NB4 (cell line): ENCODE measurements at regions not wholly inside any gene's neighbourhood (a gene's known extent, or its start where the extent isn't known, plus 50 kb on each side); places are given as distances from the start of the nearest gene placed in this dataset.
"Not testable (repeated sequence)": the region's sequence is repeated elsewhere in the genome, so short reads cannot be mapped to it uniquely, and the experiment has no call there.

Experiments used
- DNase-seq: peaks from one replicate; pipeline ENCODE4 v3.0.0; 2010; ENCODE audit warnings: low read depth
- H3K4me3 ChIP-seq: one replicate; pipeline ENCODE4 v1.5.1; 2011; ENCODE audit warnings: mild to moderate bottlenecking, low read depth, low read length, moderate library complexity
- MYC ChIP-seq: IDR thresholded peaks from 2 replicates; pipeline ENCODE4 v1.6.1; 2011; ENCODE audit warnings: low read depth, low read length
- POLR2A ChIP-seq: IDR thresholded peaks from 2 replicates; pipeline ENCODE4 v1.6.1; 2011; ENCODE audit warnings: mild to moderate bottlenecking; ENCODE audit not compliant: insufficient read length; ENCODE audit errors: extremely low read depth
- TF ChIP-seq, protein P1 (sequence below): IDR thresholded peaks from 2 replicates; pipeline ENCODE4 v1.6.1; 2011; ENCODE audit warnings: low read depth, low read length
- TF ChIP-seq, protein P2 (sequence below): IDR thresholded peaks from one replicate; pipeline ENCODE4 v1.5.1; 2012; ENCODE audit warnings: low read depth, low read length

DNA sequence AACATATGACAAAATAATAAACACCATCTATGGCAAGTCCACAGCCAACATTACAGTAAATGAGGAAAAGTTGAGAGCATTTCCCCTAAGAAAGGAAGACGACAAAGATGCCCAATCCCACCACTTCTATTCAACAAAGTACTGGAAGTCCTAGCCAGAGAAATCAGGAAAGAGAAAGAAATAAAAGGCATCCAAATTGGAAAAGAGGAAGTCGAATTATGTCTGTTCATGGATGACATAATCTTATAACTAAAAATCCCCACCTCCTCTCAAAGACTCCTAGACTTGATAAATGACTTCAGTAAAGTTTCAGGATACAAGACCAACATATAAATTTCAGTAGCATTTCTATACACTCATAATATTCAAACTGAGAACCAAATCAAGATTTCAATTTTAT lies 288.5 kb upstream of the POT1 start:
- TF ChIP-seq, protein P1, sequence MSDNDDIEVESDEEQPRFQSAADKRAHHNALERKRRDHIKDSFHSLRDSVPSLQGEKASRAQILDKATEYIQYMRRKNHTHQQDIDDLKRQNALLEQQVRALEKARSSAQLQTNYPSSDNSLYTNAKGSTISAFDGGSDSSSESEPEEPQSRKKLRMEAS, result no peak
- TF ChIP-seq MYC (no peak), POLR2A (no peak)
- TF ChIP-seq, protein P2, sequence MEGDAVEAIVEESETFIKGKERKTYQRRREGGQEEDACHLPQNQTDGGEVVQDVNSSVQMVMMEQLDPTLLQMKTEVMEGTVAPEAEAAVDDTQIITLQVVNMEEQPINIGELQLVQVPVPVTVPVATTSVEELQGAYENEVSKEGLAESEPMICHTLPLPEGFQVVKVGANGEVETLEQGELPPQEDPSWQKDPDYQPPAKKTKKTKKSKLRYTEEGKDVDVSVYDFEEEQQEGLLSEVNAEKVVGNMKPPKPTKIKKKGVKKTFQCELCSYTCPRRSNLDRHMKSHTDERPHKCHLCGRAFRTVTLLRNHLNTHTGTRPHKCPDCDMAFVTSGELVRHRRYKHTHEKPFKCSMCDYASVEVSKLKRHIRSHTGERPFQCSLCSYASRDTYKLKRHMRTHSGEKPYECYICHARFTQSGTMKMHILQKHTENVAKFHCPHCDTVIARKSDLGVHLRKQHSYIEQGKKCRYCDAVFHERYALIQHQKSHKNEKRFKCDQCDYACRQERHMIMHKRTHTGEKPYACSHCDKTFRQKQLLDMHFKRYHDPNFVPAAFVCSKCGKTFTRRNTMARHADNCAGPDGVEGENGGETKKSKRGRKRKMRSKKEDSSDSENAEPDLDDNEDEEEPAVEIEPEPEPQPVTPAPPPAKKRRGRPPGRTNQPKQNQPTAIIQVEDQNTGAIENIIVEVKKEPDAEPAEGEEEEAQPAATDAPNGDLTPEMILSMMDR, result no peak
- no peak overlapping the region for H3K4me3 ChIP-seq
- no peak for DNase-seq

DNA sequence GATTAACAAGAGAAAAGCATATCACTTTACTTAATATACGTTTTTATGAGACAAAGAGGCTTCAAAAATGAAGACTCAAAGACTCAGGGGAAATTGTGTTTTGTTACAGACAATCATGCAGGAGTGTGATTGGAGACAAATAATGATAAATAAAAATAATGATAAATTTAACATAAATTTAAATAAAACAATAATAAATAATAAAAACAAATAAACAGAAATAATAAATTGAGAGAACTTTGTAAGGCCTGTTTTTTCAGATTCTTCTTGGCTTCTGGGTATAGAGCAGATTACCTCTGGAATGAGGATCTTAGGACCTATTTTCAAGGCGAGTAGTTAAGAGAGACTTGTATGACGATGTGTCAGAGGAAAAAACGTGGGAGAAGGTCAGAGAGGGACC lies 271.4 kb upstream of the POT1 start:
- no peak for DNase-seq
- no peak overlapping the region for H3K4me3 ChIP-seq
- TF ChIP-seq, protein P2, result no peak
- TF ChIP-seq POLR2A, result no peak

DNA sequence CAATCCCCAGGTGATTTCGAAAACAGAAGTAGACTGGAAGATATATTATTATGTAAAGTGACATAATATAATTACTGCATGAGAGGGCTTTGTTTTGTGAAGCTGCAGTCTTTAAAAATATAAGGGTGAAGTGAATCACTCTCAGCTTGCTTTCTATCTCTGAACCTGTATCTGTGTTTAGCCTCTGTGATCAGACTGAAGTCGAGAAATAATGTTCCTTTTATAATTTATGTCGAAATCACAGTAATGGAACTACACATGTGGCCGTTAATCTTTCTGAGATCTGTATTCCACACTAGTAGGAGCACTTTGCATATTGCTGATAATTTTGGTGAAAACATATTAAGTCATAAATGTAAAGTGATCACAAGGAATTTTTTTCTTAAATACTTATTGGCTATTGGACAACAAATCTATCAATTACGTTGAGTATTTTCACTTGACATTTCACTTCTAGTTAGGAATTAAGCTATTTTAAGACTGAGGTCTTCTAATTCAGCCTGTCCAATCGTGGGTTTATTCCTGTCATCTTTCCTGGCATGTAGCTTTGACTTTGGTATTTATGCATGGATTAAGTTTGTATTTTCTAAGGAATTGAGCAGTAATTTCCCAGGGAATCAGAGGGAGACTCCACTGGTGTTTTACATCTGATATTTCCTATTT lies 268.2 kb upstream of the POT1 start:
- TF ChIP-seq, protein P2, result no peak
- TF ChIP-seq, protein P1, result no peak
- TF ChIP-seq MYC, result no peak
- TF ChIP-seq POLR2A, result no peak
- no peak for DNase-seq
- no peak overlapping the region for H3K4me3 ChIP-seq

DNA sequence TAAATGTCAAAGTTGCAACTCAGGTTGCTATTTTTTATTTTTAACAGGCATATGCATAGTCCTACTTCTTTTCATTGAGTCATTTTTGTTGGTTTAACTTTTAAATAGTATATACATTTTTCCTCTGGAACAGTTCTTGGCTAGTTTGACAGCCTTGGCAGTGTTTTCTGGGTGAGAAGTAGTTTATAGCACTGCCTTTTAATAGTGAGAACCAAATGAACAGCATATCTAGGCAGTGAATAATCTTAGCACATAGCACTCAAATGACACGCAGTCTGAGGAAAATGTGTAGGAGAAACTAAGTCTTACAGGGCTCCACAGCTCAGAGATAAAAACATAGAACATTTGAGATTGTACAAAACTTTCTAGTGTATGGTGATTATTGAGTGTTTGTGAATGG lies 265.5 kb upstream of the POT1 start:
- no peak for TF ChIP-seq POLR2A
- TF ChIP-seq MYC, result no peak
- TF ChIP-seq, protein P1, result no peak
- TF ChIP-seq, protein P2, result no peak
- no peak for DNase-seq
- no peak overlapping the region for H3K4me3 ChIP-seq

DNA sequence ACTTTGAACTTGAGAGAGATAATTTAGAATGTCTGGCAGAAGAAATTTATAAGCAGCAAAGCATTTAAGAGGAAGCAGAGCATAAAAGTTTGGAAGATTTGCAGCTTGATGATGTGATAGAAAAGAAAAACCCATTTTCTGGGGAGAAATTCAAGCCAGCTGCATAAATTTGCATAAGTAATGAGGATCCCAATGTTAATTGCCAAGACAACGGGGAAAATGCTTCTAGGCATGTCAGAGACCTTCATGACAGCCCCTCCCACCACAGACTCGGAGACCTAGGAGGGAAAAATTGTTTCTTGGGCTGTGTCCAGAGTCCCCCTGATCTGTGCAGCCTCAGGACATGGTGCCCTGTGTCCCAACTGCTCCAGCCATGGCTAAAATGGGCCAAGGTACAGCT lies 263.6 kb upstream of the POT1 start:
- H3K4me3 ChIP-seq, result no peak overlapping the region
- DNase-seq, result no peak
- no peak for TF ChIP-seq POLR2A
- TF ChIP-seq, protein P1, result no peak
- TF ChIP-seq, protein P2, result no peak
- TF ChIP-seq MYC, result no peak

DNA sequence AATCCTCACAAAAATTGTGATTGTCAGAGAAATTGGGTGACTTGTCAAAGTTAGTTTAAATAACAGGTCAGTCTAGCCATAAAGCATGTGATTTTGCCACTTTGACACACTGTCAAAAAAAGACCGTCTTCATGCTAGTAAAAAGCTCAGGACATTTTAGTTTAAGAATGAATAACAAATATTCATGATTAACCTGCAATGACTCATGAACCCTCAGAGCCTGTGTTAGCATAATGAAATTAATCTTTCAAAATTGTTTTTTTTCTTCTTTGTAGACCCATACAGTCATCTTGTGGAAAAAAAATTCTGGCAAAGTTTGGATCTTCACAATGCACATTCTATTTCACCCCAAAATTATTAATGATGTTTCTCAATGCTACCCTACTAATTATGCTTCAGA lies 255.2 kb upstream of the POT1 start:
- H3K4me3 ChIP-seq, result no peak overlapping the region
- TF ChIP-seq, protein P2, result no peak
- no peak for TF ChIP-seq MYC
- TF ChIP-seq, protein P1, result no peak
- no peak for TF ChIP-seq POLR2A
- no peak for DNase-seq

DNA sequence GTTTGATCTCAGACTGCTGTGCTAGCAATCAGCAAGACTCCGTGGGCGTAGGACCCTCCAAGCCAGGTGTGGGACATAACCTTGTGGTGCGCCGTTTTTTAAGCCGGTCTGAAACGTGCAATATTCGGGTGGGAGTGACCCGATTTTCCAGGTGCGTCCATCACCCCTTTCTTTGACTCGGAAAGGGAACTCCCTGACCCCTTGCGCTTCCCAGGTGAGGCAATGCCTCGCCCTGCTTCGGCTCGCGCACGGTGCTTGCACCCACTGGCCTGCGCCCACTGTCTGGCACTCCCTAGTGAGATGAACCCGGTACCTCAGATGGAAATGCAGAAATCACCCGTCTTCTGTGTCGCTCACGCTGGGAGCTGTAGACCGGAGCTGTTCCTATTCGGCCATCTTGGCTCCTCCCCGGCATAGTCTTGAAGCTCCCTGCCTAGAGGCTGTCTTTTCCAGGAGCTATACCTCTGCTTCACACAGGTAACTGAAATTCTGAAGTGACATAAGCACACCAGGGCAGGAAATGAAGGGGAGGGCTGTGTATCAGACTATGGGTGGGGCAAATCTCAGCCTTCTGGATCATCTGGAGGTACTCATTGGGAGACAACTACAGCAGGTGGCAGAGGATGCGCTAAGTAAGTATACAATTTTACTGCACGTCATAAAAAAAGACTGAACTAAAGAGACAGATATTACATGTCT lies 252.1 kb upstream of the POT1 start:
- DNase-seq, H3K4me3 ChIP-seq: not testable (repeated sequence)
